ENCODE measurements at regions not wholly inside any gene's neighbourhood (a gene's known extent, or its start where the extent isn't known, plus 50 kb on each side); places are given as distances from the start of the nearest gene placed in this dataset.

DNA sequence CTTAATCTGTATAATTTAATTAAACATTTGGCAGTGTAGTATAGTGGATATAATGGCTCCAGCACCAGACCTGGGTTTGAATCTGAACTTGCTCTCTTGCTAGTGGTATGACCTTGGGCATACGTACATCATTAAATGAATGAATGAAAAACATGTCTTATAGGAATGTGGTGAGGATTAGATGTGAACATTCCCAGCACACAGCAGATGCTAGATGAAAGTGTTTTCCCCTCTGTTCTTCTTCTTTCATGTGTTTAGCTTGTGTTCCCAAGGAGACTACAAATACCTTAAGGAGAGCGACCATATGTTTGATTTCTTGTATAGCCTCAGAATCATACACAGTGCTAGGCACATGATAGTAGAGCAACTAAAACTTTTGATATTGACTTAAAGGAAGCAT is 56.5 kb downstream of the CT47B1 start:
- DNase-seq = no peak

DNA sequence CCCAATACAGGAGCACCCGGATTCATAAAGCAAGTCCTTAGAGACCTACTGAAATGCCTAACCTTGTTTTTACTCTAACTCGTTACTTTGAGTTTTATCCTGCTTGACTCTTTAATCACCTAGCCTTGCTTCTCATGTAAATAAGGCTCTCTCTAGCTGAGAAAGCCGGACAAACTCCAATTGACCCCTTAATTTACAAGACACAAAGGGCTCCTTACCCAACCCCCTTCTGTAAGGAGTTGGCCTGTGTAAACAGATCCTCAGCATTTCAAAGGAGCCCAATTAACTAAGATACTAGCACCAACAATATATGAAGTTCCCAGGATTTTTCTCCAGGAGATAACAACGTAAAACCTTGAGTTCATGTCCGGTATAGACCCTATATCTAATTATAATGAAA is 61.7 kb downstream of the CT47B1 start:
- DNase-seq = no peak

DNA sequence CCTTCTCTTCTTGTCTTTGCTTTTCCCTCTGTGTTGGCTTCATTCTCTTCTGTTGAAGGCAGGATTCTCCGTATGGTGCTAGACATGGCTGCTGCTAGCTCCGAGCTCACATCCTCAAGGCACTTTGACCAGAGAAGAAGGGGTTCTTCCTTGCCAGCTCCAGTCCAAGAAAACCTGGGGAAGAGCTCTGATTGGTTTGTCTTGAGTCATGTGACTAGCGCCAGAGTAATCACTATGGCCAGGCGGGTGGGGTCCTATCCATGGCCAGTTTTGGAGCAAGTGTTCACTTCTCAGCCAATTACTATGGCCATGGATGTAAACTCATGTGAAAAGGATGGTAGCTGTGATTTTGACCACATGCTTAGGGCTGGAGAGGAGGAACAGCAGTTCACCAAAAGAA is 74.2 kb downstream of the CT47B1 start:
- DNase-seq = no peak

DNA sequence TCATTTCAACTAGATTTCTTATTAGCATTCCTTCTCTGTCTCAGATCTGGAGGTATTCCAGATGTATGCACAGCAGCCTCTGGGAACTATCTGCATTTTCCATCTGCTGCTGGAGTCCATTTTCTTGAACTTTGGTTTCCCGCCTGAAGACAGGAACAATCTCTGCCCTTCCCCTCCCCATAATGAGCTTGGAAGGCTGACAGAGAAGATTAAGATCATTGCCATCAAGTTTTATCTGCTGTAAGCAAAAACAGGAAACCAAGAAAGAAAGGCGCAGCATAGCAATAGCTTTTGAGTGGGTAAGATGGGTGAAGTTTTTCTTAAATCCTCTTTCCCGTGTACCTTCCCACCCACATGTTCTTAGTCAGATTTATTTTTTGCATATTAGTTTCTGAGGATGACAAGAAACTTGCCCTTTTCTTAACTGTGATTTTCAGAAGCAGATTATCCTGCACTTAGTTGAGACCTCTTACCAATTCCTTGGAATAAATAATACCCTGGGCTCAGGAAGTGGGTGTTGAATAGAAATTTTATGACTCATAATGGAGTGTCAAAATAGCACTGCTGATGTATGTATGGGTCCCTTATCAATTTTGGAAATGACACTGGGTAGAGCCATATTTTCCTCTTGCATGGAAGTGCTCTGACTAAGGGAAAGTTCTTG is 78.3 kb downstream of the CT47B1 start:
- DNase-seq = no peak

DNA sequence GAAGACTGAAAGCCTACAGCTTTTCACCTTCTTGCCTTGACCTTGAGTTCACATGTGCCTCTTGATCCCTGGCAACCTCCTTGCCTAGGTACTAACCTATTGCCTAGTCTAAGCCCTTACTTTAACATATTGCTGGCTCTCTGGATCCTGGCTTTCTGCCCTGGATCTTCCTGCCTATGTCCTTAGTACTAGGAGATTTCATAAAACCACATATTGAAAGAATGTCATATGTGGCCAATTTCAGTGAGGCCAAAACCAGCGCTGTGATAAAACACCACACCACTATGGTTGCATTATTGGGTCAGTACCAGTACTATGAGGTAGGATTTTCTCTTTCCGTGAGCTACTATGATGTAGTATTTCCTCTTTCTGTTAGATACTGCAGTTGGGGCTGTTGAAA is 80.4 kb downstream of the CT47B1 start:
- DNase-seq = no peak

DNA sequence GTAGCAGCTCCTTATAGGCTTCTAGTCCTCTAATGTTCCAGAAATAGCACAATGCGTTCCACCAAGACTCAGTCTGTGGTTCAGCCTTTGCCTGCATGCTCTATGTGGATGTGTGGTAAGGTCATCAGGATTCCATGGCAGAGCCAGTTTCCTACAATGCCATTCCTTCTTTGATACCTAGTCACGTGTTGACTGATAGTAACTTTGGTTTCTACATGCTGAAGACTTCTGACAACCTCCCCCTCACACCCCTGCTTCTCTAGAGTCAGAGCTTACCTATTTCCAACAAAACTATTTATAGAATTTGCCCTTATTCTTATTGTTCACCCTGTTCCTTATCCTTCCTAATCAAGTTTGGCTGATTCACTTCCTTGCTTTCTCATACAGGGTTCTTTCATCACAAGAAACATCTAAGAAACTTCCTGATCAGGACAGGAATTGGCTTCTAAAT is 81.1 kb downstream of the CT47B1 start:
- no peak for DNase-seq

DNA sequence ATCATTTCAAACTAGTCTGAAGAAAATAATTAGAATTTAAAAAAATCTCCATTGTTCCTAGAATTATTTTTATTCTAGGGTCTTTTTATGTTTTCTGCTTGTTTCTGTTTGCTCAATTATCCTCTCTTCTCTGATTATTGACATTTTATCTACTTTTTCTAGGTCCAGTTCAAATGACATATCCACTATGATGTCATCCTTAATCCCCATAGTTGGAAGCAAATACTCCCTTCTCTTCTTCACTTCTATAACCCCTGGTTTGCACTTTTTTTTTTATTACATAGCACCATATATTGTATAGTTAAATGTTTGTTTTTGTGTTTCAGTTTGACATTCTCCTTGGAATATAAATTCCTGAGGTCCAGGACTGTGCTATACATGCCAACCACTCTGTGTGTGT is 82.6 kb downstream of the CT47B1 start:
- DNase-seq = no peak

DNA sequence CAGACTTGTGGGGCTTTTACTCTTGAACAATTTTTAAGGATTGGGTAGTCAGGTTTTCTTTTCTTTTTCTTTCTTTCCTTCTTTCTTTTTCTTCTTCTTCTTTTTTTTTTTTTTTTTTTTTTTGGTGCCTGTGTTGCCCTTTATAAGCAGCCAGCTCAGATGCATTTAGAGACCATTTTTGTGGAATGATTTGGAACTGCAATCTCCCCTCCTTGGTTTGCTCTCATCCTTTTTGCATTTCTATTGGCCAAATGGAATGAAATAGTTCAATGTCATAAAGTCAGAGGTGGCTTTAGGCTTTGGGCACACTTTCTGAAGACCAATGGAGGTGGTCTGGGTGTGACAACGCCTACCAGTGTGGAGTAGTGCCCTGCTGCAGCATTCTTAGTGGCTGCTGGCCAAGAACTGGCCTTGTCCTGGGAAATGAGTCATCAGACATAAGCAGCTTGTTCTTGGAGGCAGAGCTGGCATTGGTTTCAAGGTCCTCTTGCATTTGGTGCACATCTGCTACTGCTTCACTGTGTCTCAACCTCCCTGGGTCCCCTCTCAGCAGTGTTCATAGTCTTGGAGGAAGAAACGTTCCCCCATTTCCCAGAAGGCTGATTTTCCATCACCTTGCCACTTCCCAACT is 84.5 kb downstream of the CT47B1 start:
- DNase-seq = peak; percentile 8

DNA sequence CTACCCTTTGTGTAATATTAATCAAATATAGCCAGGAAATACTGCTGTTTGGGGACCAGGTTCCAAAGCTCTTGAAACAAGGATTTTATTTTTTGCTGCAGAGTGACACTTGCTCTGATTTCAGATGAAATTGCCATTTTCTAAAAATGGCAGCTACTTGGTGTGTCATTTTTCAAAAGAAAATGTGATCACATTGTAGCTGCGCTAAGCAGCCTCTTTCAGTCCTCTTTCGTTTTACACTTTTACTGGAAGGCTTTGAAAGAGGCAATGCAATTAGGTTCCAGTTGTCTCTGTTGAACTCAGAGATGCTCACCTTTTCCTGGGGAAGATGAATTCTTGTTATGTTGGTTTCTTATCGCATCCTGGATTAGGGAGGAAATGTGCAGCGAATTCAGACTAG is 85.1 kb downstream of the CT47B1 start:
- DNase-seq = no peak

DNA sequence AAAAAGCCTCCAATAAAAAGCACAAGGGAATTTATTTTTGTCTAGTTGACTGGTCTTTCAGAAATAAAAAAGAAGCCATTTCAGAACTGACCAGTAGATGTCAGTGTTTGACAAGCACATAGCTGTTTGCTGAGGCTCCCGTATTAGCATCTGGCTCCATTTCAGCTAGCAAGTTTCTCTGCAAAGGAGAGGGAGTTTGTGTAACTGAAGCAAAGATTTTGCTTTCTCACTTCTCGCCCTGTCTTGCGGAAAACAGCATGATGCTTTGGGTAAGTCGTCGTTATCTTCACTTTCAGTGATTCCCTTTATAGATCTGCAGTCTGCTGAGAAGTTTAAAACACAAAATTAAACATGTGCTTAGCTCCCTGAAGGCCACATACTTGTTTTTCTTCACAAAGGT is 85.5 kb downstream of the CT47B1 start:
- DNase-seq = peak; percentile 81

DNA sequence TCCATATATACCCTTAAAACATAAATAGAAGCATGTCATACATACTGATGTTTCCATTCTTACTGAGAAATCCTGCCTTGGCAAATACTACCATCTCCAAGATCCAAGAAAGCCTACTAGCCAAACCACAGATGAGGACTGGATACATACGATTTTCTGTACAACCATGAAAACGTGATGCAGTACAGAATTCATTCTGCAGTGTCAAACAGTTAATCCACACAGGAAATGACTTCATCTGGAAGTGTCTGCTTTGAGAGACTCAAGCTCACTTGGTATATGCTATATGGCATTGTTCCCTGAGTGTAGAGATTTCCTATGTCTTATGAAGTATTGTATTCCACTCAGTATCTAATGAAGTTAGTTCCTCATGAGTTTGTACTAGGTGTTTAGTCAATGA is 94.3 kb downstream of the CT47B1 start:
- no peak for DNase-seq

DNA sequence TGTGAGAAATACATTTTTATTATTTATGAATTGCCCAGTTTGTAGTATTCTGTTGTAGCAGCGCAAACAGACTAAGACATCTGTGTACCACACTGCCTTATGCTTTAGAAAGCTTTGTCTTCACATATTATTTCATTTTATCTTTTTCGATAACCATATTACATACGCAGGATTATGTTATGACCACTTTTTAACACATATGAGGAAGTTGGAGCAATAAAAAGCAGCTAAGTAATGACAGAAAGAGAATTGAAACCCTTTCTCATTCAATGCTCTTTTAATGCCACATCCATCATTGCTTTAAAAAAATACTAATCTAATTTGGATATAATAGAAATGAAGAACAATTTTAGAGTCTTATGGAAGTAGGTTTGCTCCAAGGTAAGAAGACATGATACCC is 99.7 kb downstream of the CT47B1 start:
- DNase-seq = no peak

DNA sequence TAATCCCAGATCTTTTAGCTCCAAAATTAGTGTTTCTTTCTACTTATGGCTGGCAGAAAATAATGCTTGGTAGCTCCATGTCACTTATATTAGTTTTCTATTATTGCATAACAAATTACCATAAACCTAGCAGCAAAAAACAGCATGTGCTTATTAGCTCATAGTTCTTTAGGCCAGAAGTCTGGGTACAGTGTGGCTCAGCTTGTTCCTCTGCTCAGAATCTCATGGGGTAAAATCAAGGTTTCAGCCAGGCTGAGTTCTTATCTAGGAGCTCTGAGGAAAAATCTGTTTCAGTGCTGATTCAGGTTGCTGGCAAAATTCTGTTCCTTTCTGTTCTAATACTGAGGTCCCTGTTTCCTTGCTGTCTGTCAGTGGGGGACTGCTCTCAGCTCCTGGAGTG is 101.1 kb downstream of the CT47B1 start:
- DNase-seq = no peak

DNA sequence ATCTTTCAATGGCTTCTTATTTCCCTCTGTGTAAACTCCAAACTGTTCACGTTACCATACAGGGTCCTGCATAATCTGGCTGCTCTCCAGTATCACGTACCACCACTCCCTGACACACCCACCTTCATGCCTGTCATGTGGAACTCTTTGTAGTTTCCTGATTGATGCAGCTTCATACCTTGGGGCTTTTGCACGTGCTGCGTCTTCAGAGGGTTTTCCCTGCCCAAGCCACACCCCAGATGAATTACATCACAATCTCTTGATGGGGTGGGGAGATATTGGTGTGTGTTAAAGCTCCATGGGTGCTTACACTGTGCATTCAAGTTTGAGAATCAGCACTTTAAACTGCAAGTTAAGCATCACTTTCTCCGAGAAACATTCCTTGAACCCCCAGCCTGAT is 101.9 kb downstream of the CT47B1 start:
- no peak for DNase-seq

DNA sequence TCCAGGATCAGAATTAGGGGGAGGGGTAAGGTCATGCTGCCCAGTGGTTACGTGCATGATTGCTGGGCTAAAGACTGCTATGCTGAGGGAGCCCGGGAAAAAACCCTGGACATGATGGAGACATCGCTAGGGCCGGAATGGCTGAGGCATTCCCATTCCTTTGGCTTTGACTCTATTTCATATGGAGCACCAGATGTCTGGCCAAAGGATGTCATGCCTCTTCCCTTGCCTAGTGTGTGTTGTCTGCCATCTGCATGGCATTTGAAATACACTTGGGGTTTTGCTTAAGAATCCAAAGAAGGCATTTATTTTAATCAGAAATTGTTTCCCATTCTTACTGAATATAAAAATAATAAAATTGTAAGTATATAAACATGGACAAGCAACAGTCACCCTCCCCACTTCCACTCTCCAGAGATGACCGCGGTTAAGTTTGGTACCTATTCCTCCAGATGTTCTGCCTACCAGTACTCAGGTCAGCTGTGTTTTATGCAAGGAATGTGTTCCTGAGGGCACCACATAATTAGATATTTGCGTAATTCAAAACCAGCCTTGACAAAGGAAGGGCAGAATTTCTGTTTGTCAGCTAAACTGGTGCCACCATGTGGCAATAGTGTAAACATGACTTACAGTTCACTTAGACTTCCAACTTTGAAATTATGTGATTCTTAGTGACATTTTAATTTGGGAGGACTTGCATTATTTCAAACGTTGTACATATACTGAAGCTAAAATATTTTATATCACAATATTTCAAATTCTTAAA is 105.9 kb downstream of the CT47B1 start:
- DNase-seq = peak; percentile 70

DNA sequence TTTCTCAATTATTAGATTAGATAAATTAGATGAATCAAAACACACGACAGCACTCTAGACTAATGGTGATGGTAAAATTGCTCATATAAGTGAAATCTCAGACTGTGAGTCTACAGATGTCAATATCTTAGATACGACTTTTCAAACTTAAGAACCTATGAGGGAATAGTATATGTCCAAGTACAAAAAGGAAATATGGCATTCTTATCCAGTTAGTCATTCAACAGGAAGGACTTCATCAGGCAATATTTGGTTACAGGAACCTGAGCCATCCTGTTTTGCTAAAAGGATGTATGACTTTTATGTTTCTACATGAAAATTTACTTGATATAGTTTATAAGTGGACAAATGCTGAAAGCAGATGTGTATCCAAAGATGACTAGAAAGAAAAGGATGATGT is 107.0 kb downstream of the CT47B1 start:
- DNase-seq = no peak

DNA sequence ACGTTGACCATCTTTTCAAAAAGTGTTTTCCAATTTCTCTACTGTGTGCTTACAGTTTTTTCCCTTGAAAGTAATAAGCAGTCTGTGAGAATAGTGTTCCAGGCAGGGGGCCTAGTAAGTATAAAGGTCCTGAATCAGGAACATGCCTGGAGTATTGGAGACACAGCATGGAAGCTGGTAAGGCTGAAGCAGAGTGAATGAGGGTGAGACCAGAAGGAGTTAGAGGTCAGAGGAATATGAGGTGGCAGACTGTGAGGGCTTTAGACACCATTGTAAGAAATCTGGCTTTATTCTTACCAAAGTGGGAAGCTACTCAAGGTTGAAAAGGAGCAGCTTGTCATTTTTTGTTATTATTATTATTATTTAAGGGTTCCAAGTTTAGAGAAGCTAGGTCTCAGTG is 107.4 kb downstream of the CT47B1 start:
- no peak for DNase-seq

DNA sequence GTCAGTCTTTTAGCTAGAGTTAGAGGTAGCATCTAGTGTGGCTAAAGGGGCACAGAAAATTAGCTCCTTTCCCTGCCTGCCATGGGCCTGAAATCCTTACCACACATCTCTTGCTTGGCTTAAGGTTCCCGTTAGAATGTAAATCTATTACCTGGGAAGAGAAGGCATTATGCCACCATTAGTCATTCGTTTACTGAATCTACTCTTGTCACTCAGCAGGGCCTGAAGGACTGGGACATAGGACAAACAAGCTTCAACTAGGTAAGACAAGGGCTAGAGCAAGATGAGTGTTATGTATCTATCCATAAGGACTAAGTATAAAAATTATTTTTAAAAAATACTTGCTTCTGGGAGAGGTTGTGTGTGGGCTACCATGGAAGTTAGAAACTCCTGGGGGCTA is 112.4 kb downstream of the CT47B1 start:
- DNase-seq = no peak

DNA sequence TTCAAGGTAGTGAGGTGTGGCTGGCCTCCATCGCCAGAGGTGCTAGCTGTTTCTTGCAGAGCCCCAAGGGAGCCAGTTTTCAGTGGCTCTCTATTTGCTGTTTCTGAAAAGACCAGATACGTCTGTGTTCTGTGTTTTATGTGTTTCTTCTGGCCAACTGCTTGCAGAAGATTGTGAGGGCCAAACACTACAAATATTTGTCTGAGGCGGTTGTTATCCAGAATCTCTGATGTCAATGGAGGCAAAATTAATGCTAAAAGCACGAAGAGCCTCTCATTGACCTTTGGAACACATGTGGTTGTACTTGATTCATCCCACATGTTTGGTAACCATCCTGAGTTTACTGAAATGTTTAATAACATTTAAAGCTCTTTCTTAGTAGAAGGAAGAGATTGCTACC is 113.9 kb downstream of the CT47B1 start:
- no peak for DNase-seq

DNA sequence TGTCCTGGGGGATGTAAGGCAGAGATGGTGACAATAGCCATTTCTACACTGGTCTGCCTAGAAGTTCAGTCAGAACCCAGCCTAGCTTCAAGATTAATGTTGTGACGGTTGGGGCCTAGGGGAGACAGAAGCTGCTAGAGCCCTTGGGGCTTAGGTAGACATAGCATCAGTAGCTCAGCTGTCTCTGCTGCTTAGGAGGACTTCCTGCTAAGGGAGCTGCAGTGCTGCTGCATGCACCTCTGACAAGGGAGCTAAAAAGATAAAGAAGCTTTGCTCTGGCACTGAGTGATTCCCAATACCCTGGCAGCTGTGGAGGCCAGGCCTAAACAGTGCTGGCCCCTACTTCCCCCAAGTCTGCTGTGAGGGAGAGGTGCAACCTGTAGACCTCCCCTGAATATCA is 116.0 kb downstream of the CT47B1 start:
- DNase-seq = no peak

DNA sequence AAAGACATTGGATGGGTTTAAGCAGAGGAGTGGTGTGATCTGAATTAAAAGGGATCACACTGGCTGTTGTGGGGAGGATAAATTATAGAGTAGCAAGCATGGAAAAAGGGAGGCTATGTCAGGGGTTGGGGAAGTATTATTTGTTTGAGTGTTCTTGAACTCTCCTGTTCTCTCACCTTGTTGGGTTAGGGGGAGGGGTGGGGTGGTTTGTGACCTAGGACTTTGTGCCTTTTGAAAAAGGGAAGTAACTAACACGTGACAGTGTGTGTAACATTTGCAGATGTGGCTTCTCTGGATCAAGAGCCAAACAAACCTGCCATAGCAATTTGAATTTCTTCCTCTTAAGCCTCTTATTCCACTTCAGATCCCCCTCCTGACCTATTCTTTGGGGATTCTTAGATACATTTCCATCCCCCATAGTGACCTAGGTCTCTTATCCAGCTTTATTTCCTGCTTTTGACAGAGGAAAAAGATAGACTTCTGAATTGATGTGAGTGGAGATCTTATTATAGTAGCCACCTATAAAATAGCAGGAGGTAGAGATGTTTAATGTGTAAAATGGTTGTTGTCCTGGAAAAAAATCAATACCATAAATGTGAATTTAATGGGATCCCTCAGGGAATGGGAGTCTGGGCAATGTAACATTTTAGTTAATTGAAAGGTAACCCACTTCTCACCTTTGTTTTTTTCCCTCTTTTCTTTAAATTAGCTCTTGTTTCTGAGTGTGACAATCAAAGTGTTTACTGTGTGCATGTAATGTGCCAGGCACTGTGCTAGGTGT is 120.4 kb downstream of the CT47B1 start:
- DNase-seq = peak; percentile 86

DNA sequence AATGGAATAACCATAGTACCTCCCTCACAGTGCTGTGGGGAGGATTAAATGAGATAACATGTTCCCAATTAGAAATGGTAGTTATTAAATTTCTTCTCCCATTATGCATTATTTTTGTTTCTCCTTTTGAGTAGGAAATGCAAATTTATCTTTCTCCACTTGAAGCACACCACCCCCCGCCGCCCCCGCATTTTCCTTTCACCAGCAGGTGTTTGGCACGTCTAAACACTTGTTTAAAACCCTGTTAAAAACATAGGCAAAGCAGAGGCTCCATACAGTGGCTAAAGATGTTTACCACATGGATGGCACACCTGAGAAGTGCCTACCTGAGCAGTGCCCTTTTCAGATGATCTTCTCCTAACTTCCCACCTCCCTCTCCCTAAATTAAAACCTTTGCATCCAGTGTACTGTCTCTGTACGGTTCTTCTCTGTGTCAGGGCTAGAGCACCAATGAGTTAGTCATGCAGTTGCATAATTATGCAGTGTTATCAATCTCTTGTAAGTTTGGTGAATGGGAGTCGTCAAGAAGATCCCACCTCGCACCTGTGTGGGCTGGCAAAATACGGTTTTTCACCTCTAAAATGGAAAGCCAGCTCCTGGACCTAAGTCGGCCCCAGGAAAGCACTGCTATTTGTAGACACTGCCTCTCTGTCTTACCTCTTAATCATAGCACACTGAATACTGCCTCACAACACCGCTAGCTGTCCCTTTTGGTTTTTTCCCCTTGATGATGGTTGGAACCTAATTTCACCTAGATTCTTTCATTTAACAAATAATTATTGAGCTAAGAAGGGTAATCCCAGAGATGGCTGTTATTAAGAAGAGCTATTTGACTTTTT is 122.0 kb downstream of the CT47B1 start:
- DNase-seq = no peak

All from OCI-M1 (cell line).